C4-2B (cell line): ENCODE measurements at regions not wholly inside any gene's neighbourhood (a gene's known extent, or its start where the extent isn't known, plus 50 kb on each side); places are given as distances from the start of the nearest gene placed in this dataset.

Experiments used
- H3K27ac ChIP-seq: fragments of 450-650 bp; 2 replicates; pipeline ENCODE4 v1.5.1; 2017
- CTCF ChIP-seq: fragments of 450-650 bp; conservative IDR thresholded peaks from 2 replicates; pipeline ENCODE4 v1.5.1; 2017; ENCODE audit warnings: mild to moderate bottlenecking
- ZFX ChIP-seq: fragments of 450-650 bp; IDR thresholded peaks from 2 replicates; pipeline ENCODE4 v1.6.1; 2017

DNA sequence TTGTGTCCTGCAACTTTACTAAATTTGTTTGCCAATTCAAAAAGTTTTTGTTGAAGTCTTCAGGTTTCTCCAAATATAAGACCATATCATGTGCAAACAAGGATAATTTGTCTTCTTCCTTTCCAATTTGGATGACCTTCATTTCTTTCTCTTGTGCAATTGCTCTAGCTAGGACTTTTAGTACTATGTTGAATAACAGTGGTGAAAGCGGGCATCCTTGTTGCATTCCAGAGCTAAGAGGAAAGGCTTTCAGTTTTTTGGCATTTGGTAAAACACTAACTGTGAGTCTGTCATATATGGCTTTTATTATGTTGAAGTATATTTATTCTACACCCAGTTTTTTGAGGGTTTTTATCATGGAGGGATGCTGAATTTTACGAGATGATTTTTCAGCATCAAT, 630.0 kb upstream of the ADGRL2 start:
- no peak for TF ChIP-seq CTCF
- no peak for TF ChIP-seq ZFX

DNA sequence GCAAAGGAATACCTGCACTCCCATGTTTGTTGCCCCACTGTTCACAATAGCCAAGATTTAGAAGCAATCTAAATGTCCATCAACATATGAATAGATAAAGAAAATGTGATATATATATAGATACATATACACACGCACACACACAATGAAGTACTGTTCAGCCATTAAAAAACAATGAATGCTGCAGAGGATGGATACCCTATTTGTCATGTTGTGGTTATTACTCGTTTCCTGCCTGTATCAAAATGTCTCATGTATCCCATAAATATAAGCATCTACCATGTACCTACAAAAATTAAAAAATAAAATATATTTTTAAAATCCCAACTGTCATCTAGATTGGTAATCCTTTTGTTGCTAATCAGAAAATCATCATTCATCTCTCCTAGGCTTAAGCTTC, 634.8 kb upstream of the ADGRL2 start:
- H3K27ac ChIP-seq, result no peak overlapping the region
- TF ChIP-seq CTCF, result no peak
- TF ChIP-seq ZFX, result no peak

More for the DNA sequence above, 630.0 kb upstream of the ADGRL2 start:
- H3K27ac ChIP-seq, result no peak overlapping the region

- no peak for TF ChIP-seq CTCF
- TF ChIP-seq ZFX, result no peak
These were observed 640.0 kb upstream of the ADGRL2 start for GRCh38 chr1:81160696-81161095.

GRCh38 chr1:81158592-81158991, 642.1 kb upstream of the ADGRL2 start:
- no peak overlapping the region for H3K27ac ChIP-seq
- no peak for TF ChIP-seq ZFX
- TF ChIP-seq CTCF, result no peak

More at GRCh38 chr1:81160696-81161095, 640.0 kb upstream of the ADGRL2 start:
- H3K27ac ChIP-seq, result no peak overlapping the region

DNA sequence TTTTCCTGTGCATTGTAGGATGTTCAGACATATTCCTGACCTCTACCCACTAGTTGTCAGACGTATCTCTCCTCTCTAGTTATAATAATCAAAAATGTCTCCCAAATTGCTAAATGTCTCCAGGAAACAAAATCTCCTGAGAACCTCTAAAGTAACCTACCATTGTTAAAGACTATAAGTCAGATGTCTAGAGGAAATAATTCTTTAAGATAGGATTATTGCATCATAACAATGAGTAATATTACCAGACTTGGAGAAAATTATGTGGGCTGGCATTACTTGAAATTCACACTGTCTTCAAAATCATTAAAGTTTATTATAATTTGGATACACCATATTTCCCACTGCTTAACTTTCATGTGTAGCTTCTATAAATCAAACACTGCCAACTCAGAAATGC, 643.0 kb upstream of the ADGRL2 start:
- TF ChIP-seq ZFX (no peak), CTCF (no peak)
- H3K27ac ChIP-seq, result no peak overlapping the region

DNA sequence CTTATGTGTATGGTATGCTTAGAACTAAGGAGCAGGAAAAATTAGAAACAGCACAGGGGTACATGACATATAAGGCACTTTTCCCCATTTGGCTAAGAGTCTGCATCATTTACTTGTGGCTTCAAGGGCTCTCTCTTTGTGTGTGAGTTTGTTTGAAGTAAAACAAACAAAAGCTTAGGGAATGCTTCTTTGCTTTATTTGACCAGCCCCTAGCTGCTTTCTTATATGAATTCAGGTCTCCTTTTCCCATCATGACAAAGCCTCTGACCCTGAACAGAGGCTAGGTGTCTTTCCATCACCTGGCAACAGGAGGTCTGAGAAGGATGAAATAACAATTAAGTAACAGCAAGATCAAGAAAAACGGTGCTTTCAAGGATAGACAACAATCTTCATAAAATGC, 643.8 kb upstream of the ADGRL2 start:
- no peak for TF ChIP-seq ZFX
- TF ChIP-seq CTCF, result no peak

DNA sequence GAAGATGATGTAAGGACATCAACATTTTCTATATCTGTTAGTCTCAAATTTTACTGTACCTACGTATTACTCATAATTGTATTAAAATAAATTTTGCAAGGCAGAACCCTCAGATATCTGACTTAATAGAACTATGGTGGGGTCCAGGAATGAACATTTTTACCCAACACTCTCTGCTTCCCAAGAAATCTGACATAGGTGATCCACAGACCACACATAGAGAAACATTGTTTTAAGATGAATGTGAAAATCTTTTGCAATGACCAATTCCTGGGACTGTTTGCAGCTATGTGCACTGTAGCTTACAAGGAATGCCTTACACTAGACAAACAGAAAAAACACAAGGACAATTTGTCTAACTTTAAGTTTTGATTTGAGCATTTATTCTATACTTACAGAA, 645.6 kb upstream of the ADGRL2 start:
- H3K27ac ChIP-seq, result no peak overlapping the region
- TF ChIP-seq CTCF (no peak), ZFX (no peak)

More for the DNA sequence above, 643.8 kb upstream of the ADGRL2 start:
- H3K27ac ChIP-seq, result no peak overlapping the region
